ENCODE measurements at regions not wholly inside any gene's neighbourhood (a gene's known extent, or its start where the extent isn't known, plus 50 kb on each side); places are given as distances from the start of the nearest gene placed in this dataset.

DNA sequence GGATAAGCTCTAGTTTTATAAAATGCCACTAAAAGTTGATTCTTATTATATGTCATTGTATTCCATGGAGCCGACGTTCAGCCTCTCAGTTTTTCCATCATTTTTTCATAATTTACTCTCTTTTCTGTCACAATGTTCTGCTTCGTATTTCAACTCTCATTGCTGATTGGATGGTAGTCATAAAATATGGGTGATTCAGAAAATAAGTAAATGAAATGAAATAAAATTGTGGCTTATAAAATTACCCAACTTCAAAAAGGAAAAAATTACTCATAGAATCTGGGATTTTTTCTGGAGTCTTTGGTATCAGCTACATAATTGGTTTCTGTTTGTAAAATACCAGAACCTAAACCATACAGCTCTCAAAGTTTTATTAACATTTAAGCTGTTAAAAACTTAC lies 139.7 kb upstream of the ITGA4 start:
- no peak for DNase-seq (ENCODE audit: low read depth)
- TF ChIP-seq, protein P1, sequence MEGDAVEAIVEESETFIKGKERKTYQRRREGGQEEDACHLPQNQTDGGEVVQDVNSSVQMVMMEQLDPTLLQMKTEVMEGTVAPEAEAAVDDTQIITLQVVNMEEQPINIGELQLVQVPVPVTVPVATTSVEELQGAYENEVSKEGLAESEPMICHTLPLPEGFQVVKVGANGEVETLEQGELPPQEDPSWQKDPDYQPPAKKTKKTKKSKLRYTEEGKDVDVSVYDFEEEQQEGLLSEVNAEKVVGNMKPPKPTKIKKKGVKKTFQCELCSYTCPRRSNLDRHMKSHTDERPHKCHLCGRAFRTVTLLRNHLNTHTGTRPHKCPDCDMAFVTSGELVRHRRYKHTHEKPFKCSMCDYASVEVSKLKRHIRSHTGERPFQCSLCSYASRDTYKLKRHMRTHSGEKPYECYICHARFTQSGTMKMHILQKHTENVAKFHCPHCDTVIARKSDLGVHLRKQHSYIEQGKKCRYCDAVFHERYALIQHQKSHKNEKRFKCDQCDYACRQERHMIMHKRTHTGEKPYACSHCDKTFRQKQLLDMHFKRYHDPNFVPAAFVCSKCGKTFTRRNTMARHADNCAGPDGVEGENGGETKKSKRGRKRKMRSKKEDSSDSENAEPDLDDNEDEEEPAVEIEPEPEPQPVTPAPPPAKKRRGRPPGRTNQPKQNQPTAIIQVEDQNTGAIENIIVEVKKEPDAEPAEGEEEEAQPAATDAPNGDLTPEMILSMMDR (IDR thresholded peaks at IDR 0.05; ENCODE audit: insufficient read depth, low read depth, low read length), result no peak

DNA sequence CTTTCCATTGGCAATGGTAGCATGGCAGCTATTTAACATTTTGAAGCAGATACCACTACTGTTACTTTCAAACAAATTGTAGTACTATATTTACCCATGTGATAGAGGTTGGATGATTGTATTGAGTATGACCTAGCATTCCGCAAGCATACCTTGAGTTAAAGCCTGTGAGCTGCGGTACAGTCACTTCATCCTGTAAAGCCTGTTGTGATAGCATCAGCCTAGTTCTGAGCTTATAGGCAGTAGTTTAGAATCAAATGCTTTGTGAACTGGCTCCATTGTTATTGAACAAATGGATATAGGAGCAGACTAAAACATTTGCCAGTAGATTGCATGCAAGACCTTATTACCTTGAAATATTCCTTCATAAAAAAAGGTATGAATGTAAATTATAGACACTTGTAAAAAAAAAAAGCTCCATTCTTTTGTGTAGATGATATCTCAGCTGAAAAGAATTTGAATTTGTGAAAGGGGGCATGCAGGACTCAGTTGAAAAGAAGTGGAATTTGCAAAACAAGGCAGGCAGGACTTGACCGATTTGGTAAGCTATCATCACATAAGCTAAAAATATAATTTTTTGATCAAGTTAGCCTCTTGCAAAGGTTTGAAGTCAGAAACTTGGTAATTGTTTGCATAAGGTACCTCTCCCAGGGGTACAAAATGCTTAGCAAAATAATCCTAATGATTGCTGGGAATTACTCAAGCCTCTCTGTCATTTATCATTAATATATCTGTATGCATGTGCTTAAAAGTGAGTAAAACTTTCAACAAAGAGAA lies 138.5 kb upstream of the ITGA4 start:
- DNase-seq (ENCODE audit: low read depth), result no peak
- H3K4me3 ChIP-seq (ENCODE audit: low read depth, low read length), result no peak overlapping the region
- TF ChIP-seq, protein P1 (IDR thresholded peaks at IDR 0.05; ENCODE audit: insufficient read depth, low read depth, low read length), result no peak

More for the DNA sequence above, 139.7 kb upstream of the ITGA4 start:
- no peak overlapping the region for H3K4me3 ChIP-seq (ENCODE audit: low read depth, low read length)

DNA sequence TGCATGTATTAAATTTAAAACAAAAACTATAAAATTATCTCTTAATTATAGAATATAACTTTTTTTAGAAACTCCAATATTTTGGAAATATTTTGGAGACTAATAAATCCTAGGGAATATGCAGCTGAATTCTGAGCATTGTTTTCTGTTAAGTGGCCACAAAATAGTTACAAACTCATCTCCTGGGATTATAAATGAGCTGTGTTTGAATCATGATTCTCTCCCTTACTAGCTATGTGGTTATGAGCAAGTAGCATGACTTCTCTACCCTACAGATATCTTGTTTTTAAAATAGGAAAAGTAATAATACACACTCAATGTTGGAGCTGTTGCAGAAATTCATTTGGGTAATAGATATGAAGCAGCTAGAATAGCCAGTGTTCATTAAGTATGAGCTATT lies 137.9 kb upstream of the ITGA4 start:
- H3K4me3 ChIP-seq (ENCODE audit: low read depth, low read length), result no peak overlapping the region
- no peak for DNase-seq (ENCODE audit: low read depth)
- TF ChIP-seq, protein P1 (IDR thresholded peaks at IDR 0.05; ENCODE audit: insufficient read depth, low read depth, low read length), result no peak

DNA sequence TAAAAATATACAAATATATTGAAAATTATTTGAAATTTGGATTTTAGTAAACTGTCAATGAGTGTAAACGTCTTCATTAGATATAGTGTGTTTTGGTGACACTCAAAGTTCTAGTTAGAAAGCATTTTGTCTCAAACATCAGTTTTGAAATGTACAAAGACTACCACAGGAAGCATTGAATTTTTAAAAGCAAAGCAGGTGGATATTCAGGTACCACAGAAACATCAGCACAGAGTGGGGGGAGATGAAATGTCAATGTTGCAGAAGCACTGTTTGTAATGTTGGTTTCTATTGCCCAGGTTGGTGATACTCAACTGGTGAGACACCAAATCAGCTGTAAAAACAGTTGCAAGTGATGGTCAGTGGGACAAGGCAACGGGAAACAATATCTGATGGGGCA lies 136.5 kb upstream of the ITGA4 start:
- TF ChIP-seq, protein P1 (IDR thresholded peaks at IDR 0.05; ENCODE audit: insufficient read depth, low read depth, low read length), result no peak
- no peak for DNase-seq (ENCODE audit: low read depth)

DNA sequence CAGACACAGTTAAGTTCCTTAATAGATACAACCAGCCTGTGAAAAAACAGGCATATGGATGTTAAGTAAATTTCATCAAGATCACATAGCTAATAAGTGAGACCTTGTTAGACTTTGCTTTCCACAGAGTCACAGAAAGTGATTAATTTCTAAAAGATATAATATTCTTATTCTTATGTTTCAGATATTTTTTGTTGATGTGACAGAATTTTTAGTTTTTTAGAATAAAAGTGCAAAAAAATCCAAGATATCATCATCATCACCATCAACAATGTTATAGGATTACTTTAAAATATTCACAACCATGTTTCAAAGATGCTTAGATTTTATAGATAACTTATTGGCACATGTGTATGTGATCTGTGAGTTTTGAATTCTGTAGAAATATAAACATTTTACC lies 132.3 kb upstream of the ITGA4 start:
- DNase-seq (ENCODE audit: low read depth), result no peak
- TF ChIP-seq, protein P1 (IDR thresholded peaks at IDR 0.05; ENCODE audit: insufficient read depth, low read depth, low read length), result no peak
- H3K4me3 ChIP-seq (ENCODE audit: low read depth, low read length), result no peak overlapping the region

More for the DNA sequence above, 136.5 kb upstream of the ITGA4 start:
- H3K4me3 ChIP-seq (ENCODE audit: low read depth, low read length), result no peak overlapping the region

- DNase-seq (ENCODE audit: low read depth), result no peak
- H3K4me3 ChIP-seq (ENCODE audit: low read depth, low read length), result no peak overlapping the region
- TF ChIP-seq, protein P1 (IDR thresholded peaks at IDR 0.05; ENCODE audit: insufficient read depth, low read depth, low read length), result no peak
Measured at GRCh38 chr2:181326661-181327060, 130.5 kb upstream of the ITGA4 start.

DNA sequence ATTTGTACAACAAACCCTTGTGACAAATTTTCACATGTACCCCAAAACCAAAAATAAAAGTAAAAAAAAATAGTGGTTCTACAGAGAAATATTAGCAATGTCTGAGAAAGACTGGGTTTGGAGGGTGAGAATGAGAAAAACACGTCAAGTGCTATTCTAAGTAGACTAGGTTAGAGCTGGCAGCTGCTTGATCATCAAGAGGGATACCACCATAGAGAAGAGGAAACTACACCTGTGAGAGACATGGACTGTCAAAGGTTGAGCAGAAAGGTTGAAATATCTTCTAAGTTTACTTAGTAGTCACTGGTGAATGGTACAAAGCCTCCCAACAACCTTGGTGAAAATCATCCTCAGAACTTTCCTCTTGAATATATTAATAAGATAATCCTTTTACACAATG lies 126.9 kb upstream of the ITGA4 start:
- no peak for DNase-seq (ENCODE audit: low read depth)
- TF ChIP-seq, protein P1 (IDR thresholded peaks at IDR 0.05; ENCODE audit: insufficient read depth, low read depth, low read length), result no peak
- H3K4me3 ChIP-seq (ENCODE audit: low read depth, low read length), result no peak overlapping the region
